HG02759 (cell line): ENCODE measurements at regions not wholly inside any gene's neighbourhood (a gene's known extent, or its start where the extent isn't known, plus 50 kb on each side); places are given as distances from the start of the nearest gene placed in this dataset.

Experiments used
- ATAC-seq: cut with Tn5 transposase; IDR thresholded peaks from one replicate; pipeline ENCODE4 v1.9.1; 2021; ENCODE audit warnings: mild to moderate bottlenecking, moderate library complexity; ENCODE audit not compliant: unreplicated experiment

DNA sequence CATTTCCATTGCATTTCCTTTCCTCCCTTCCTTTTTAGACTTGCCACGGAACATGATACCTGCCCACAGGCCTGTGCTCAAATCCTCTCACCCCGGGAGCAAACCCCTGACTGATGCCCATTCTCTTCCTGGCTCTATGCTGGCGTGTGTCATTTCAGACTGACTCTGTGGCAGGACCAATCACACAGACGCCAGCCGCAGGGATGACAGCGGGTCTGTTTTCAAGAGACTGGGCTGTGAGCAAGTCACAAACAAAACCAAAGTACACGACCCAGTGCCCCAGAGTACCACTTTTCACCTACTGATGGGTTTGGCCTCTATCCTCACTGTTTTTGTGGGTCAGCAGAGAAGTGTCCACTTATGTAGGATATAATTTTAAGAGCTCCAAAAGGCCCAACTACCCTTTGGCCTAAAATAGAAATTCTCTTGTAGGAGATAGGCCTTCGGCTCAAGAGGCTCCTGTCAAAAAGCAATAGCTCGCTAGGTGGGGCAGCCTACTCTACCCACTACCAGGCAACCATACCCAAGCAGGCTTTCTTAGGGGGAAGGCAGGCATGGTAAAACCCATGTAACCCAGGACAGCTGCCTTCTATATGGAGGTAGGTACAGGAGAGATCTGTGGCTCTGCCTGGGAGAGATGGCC lies 215.7 kb downstream of the CDC5L start:
- no peak for ATAC-seq

- no peak for ATAC-seq
Measured at GRCh38 chr6:44606504-44606903, 219.0 kb downstream of the CDC5L start.

DNA sequence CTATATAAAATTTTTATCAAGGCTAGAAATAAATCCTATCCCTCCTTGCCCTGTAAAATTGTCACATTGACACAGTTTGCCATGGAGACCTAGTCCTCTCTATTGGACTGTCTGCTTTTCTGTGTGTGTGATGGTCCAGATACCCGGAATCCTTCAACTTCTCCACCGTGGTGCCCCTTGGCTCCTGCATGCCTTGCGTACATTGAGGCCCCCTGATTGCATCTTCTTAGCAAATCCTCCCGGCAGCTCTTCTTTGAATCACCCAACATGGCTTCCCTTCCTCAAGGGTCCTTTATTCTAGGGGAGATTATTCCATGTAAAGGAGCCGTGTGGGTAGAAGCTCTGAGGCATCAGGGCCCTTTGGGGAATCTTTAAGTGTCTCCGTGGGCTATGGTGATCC lies 219.5 kb downstream of the CDC5L start:
- ATAC-seq, result no peak

GRCh38 chr6:44608175-44608574 lies 220.7 kb downstream of the CDC5L start:
- no peak for ATAC-seq

GRCh38 chr6:44609051-44609612 lies 221.6 kb downstream of the CDC5L start:
- no peak for ATAC-seq

- no peak for ATAC-seq
Measured at GRCh38 chr6:44614396-44614795, 226.9 kb downstream of the CDC5L start.

- ATAC-seq, result no peak
Measured at GRCh38 chr6:44615621-44616020, 228.1 kb downstream of the CDC5L start.

- no peak for ATAC-seq
Measured at GRCh38 chr6:44617416-44617815, 229.9 kb downstream of the CDC5L start.

GRCh38 chr6:44618371-44618770 lies 230.9 kb downstream of the CDC5L start:
- ATAC-seq, result no peak

- ATAC-seq, result no peak
Measured at GRCh38 chr6:44620922-44621321, 233.4 kb downstream of the CDC5L start.

DNA sequence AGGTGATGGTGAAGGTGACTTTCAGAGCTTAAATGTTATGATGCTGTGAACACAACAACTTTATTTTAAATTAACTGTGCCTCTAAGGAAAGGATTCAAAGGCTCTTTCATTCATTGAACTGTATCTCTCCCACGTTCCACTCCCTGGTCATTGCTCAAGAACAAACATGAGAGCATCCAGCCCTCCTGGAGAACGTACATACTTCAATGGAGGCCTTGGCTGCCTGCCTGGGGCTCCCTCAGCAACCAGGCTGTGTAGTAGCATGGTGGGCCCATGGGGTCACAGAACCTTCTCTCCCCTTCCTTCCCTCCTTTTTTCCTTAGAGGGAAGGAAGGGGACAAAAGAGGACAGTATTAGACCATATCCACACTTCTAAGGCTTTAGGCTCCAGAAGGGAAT lies 234.3 kb downstream of the CDC5L start:
- ATAC-seq, result no peak

DNA sequence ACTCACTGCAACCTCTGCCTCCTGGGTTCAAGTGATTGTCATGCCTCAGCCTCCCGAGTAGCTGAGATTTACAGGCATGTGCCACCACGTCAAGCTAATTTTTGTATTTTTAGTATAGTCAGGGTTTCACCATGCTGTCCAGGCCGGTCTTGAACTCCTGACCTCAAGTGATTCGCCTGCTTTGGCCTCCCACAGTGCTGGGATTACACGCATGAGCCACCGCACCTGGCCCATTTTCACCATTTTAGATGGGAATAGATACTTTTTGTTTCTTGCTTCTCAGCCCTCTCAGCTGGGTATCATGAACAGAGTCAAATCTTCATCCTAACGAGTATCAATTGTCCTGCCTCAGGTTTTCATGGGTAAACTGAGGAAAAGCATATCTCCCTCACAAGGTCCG lies 235.0 kb downstream of the CDC5L start:
- no peak for ATAC-seq

- no peak for ATAC-seq
Measured at GRCh38 chr6:44622956-44623355, 235.4 kb downstream of the CDC5L start.

DNA sequence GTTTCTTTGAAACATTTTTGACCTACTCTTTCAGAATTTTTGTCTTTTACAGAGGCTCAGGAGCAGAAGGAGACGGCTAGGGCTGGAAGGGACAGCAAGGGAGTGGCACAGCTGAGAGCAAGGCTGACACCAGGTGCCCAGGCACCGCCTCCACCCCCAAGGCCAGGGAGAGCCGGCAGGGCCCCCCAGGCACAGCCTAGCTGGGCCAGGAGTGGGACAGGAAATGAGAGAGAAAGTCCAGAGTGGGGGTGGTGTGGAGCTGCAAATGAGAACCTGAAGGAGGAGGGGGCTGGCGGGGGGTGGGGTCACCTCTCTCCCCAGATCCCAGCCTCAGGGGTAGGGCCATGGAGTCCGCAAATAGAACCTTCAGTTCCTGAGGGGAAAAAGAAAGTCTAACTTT lies 236.7 kb downstream of the CDC5L start:
- ATAC-seq, result no peak

DNA sequence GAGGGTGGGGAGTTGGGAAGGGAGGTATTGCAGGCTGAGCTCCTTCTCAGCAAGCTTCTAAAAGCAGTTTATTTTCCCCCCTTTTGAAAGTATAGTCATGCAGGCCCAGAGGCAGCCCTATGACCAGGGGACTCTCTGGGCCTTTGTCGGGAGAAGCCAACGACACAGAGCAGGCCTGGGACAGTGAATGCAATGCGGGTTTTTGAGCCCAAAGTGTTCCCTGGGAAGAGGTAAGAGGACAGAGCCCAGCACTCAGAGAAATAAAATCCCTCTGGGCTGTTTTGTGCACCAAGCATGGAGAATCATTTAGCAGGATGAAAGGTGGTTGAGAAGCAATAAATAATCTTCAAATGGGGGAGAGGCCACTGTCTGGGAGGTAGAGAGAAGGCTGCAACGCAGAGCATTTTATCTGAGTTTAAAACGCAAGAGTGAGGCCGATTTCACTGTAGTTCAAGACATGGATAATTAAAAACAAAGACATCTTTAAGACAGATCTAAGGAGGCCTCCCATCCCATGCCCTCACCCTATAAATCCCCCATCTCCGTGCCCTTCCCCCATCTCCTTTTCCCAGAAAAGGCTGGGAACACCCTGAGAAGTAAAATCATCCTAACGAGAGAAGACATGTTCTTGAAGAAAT lies 237.5 kb downstream of the CDC5L start:
- ATAC-seq, result no peak

GRCh38 chr6:44625996-44626395 lies 238.5 kb downstream of the CDC5L start:
- no peak for ATAC-seq

GRCh38 chr6:44626616-44627015 lies 239.1 kb downstream of the CDC5L start:
- ATAC-seq, result no peak

DNA sequence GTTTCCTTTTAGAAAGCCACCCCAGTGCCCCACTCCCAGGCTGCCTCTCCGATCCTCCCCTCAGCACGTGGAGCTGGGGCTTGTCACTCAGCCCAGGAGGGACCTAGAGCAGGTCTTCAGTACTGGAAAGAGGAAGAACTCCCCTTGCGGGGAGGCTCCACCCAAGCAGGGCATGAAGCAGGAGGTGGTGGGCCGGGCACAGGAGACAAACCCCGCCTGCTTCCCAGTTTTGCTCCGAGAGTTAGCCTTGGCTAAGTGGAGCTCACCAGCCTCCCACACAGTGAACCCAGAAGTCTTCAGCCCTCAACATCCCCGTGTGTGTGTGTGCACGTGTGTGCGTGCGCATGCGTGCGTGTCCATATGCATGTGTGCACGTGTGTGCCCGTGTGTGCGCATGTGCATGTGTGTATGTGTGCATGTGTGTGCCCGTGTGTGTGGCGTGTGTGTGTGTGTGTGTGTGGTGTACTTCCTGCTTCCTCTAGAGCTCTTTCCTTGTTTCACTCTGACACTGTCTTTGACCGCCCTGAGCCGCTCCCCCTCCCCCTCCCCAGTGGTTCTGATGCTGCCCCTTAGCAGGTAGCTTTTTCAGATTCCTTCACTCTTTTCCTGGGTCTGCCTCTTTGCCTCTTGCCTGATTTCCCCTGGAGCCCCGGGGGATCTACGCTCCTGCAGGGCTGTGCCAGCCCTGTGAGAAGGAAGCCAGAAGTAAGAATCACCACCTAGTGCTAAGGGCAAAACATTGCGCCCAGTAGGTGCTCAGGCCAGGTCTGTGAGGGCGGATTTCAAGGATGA lies 239.8 kb downstream of the CDC5L start:
- ATAC-seq, result no peak

DNA sequence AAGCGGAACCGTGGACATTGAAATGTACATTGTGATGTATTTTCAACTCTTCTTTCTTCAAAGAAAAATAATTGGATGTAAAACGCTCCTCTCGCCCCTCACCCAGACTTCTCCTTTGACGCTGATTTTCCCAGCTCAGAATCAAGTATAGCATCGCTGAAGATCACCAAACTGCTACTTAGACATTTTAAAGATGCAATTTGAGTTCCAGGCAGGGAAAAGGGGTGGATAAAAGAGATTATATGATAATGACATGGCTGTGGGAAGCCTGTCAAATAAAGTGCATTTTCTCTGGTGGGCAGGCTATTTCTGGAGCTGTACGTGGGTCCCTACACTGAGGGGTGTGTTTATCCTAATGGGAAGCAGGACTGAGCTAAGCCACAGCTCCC lies 240.4 kb downstream of the CDC5L start:
- ATAC-seq, result no peak

GRCh38 chr6:44628347-44628746 lies 240.8 kb downstream of the CDC5L start:
- ATAC-seq, result no peak

- no peak for ATAC-seq
Measured at GRCh38 chr6:44629636-44630035, 242.1 kb downstream of the CDC5L start.
